ENCODE measurements at regions not wholly inside any gene's neighbourhood (a gene's known extent, or its start where the extent isn't known, plus 50 kb on each side); places are given as distances from the start of the nearest gene placed in this dataset.

DNA sequence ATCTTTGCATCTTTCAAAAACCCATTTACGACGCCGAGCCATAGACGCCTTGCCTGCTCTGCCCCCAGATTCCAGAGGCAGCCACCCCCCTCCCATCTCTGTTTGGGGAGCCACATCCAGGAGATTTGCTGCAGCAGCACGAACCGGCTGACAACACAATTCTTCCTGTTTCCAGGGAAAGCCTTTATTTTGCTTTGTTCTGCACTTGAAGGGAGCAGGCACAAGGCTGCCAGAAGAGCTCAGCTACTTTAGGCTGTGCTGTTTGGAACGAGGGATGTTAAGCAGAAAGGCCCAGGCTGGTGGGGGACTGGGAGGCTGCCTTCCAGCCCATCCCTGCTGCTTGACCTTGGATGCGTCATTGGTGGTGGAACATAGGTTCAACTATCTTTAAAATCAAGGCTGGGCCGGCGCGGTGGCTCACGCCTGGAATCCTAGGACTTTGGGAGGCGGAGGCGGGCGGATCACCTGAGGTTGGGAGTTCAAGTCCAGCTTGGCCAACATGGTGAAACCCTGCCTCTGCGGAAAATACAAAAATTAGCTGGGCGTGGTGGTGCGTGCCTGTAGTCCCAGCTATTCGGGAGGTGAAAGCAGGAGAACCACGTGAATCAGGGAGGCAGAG, 243.9 kb downstream of the MIAT start:
- TF ChIP-seq ZFP30 (CRISPR knock-in tag; IDR thresholded peaks at IDR 0.05) (no peak), ZFP3 (CRISPR knock-in tag; IDR thresholded peaks at IDR 0.05) (no peak)
- TF ChIP-seq, protein P1, sequence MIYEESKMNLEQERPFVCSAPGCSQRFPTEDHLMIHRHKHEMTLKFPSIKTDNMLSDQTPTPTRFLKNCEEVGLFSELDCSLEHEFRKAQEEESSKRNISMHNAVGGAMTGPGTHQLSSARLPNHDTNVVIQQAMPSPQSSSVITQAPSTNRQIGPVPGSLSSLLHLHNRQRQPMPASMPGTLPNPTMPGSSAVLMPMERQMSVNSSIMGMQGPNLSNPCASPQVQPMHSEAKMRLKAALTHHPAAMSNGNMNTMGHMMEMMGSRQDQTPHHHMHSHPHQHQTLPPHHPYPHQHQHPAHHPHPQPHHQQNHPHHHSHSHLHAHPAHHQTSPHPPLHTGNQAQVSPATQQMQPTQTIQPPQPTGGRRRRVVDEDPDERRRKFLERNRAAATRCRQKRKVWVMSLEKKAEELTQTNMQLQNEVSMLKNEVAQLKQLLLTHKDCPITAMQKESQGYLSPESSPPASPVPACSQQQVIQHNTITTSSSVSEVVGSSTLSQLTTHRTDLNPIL (CRISPR knock-in tag; IDR thresholded peaks at IDR 0.05; ENCODE audit: low read depth) = no peak
